ENCODE measurements at regions not wholly inside any gene's neighbourhood (a gene's known extent, or its start where the extent isn't known, plus 50 kb on each side); places are given as distances from the start of the nearest gene placed in this dataset.

DNA sequence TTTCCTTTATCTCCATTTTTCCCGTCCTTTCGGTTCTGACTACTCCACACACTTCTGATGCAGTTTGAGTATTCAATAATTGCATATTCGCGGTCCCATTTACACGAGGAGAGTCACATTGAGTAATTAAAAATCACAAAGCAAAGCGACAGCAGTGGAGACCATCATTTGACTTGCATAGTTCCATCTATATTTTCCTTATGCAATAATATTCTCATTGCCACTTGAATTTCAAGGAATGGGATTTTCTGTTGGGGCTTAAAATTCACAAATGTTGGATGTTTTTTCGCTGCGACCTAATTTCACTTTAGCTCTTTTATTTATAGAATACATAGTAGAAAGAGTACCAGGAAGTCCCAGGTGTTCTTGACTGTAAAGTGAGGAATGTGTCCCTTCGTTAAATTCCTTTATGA lies 186.8 kb downstream of the ZEB2 start:
- no peak for DNase-seq (ENCODE audit: low spot score)

- DNase-seq (ENCODE audit: low spot score) = peak; percentile 79
Observed at GRCh38 chr2:144332356-144333142, 187.4 kb downstream of the ZEB2 start.

GRCh38 chr2:144331674-144332355 lies 188.1 kb downstream of the ZEB2 start:
- DNase-seq (ENCODE audit: low spot score) = no peak

DNA sequence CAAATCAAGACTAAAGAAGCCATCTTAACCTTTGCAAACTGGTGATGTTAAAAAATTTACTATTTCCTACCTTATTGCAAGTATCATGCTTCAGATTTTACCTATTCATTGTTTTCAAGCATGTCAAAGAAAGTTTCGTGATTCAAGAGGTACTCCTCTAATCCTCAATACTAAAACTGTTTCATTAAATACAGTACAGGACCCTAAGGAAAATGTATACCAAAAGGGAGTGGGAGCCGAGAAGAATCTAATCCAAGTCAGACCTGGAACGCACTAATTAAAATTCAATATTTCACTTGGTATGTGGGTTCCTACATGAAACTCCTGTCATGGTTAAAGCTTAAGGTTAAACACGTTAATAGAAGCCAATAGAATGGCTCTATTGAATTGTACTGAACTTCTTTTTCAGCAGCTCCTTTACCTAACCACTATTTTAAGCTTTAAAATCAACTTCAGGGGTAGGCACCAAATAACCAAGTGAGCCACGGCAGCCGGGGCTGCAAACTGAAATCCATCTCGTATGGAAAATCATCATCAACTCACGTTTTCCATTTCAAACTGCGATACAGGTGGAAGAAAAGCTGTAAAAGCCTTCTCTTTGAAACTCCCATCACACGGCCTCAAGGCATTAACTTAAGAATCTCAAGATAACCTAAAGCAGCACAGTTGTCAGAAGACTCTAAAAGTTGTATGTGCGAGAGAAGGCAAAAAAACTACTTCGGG lies 188.8 kb downstream of the ZEB2 start:
- no peak for DNase-seq (ENCODE audit: low spot score)

DNA sequence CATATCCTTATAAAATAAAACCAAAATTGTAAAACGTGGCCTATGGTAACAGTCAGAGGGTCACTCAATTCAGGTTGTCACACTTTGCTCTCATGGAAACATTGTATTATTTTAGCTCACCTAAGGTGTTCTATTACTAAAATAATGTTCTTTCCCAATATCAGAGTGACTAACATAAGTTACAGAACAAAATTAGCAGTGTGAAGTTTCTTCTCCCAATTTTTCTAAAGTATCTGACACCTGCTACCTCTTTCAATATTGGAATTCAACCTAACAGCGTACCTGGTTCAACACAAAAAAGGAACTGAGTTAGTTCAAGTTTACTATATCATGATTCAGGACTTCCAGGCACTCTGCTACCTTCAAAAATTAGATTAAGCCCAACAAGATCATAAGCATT lies 190.4 kb downstream of the ZEB2 start:
- no peak for DNase-seq (ENCODE audit: low spot score)

- no peak for DNase-seq (ENCODE audit: low spot score)
Observed at GRCh38 chr2:144328938-144329337, 191.0 kb downstream of the ZEB2 start.

GRCh38 chr2:144326825-144327224 lies 193.1 kb downstream of the ZEB2 start:
- DNase-seq (ENCODE audit: low spot score) = no peak

- no peak for DNase-seq (ENCODE audit: low spot score)
Observed at GRCh38 chr2:144325086-144325485, 194.8 kb downstream of the ZEB2 start.

- no peak for DNase-seq (ENCODE audit: low spot score)
Observed at GRCh38 chr2:144324446-144325045, 195.4 kb downstream of the ZEB2 start.

DNA sequence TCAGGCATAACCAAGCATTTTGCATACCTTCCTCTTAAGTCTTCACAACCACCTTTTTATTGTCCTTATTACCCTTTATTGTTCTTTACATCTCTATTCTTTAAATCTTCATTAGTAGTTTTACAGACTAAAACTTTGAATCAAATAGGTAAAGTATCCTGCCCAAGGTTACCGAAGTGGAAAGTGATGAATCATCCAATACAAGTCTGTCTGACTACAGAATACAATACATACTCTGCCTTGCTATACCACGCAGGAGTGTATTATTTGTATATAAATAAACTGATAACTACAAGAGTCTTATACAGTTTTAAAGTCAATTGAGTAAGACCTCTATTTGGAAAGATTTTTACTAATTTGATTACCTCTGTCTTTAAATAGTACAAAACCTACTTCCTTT lies 196.0 kb downstream of the ZEB2 start:
- DNase-seq (ENCODE audit: low spot score) = no peak

DNA sequence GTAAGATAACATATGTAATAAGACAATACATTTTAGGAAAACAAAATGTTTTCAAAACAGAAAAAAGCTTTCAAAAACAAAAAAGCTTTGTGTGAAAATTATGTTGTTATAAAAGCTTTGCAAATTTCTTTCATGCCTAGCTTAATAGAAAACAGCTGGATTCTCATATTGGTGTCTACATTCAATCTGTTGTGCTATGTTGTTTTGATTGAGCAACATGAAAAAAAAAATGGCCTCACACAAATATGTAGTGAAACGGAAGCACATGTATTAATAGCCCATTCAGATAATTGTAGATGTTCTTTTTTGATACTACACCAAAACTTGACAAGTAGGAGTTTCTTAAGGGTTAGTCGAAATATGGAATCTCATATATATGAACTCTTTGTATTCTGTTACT lies 197.5 kb downstream of the ZEB2 start:
- DNase-seq (ENCODE audit: low spot score) = no peak

DNA sequence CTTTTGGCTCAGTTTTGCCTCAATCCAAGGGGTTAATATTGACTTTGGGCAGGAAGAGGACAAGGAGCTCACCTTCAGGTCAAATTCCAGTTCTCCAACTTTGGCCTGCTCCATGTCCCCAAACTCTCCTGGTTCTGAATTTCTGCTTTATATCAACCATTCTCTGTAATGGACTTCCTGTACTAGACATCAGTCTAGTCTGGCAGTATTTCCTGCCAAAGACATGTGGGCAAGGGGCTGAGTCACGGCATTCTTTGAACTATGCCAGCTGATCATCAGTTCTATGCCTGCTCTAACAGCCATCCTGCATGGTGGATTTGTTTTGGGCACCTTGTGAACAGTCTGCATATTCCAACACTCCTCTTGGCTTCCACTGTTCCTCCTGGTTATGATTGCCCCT lies 199.4 kb downstream of the ZEB2 start:
- DNase-seq (ENCODE audit: low spot score) = peak; percentile 5

DNA sequence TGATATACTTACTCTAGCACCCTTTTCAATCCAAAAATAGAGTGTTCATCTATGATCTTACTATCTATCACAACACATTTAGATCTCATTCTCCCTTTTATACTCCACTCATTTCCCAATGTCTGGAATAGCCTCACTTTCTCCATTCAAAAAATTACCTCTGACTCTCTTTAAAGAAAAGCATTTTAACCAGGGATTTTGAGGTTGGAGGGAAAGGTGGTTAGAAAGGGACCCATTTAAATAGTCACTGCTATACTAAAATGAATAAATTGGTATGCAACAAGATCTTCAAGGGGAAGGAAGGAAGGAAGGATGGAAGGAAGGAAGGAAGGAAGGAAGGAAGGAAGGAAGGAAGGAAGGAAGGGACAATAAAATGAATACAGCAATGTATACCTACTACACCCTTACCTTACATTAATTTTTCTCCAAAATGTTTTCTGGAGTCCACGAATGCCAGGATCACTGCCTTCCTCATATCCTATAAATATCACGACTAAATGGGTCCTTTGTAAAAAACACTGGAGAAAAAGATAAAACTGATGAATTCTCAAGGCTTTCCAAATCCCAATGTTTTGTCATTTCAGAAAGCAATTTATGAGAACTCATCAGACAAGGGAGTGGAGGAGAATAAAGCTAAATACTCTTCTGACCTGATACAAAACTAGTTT lies 202.7 kb downstream of the ZEB2 start:
- DNase-seq (ENCODE audit: low spot score) = no peak

- DNase-seq (ENCODE audit: low spot score) = no peak
Observed at GRCh38 chr2:144310889-144311608, 208.9 kb downstream of the ZEB2 start.

DNA sequence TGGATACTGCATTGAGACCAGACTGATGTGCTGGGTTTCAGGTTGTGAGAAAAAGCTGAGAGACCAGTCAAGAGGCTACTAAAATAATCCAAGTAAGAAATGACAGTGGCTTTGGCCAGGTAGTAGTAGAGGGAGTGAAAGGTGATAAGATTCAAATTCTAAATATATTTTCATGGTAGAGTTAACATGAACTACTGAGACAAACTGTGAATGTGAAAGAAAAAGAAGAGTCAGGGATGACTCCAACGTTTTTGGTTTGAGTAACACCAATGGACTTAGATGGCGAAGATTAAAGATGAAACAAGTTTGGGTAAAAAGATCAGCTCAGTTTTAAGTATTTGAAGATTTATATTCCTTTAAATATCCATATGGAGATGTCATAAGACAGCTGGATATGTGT lies 209.4 kb downstream of the ZEB2 start:
- no peak for DNase-seq (ENCODE audit: low spot score)

DNA sequence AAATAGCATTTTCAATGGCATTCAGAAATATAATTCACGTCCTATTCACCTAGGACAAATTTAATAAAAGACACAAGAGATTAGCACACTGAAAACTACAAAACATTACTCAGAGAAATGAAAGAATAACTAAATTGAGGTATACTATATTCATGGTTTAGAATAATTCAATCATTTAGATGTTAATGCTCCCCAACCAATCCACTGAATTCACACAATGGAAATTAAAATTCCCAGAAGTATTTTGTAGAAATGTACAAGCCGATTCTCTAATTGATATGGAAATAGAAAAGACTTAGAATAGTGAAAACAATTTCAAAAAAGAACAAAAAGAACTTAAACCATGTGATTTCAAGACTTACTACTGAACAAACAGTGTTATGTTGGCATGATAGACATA lies 212.2 kb downstream of the ZEB2 start:
- no peak for DNase-seq (ENCODE audit: low spot score)

DNA sequence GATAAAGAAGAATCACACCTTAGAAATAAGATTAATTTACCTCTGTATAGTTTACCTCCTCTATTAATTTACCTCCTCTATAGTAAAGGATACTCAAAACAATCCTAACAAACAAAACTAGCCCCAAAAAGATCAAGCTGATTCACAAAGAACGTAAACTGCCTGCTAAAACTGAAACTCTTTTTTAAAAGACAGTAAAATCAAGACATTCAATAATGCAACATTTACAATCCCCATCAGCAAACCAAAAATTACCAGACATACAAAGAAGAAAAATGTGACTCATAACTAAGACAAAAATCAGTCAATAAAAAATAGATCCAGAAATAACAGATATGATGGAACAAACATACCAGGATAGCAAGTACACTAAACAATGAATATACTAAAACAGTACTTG lies 215.7 kb downstream of the ZEB2 start:
- no peak for DNase-seq (ENCODE audit: low spot score)

GRCh38 chr2:144300632-144301031 lies 219.3 kb downstream of the ZEB2 start:
- no peak for DNase-seq (ENCODE audit: low spot score)

- no peak for DNase-seq (ENCODE audit: low spot score)
Observed at GRCh38 chr2:144290276-144290675, 229.6 kb downstream of the ZEB2 start.

DNA sequence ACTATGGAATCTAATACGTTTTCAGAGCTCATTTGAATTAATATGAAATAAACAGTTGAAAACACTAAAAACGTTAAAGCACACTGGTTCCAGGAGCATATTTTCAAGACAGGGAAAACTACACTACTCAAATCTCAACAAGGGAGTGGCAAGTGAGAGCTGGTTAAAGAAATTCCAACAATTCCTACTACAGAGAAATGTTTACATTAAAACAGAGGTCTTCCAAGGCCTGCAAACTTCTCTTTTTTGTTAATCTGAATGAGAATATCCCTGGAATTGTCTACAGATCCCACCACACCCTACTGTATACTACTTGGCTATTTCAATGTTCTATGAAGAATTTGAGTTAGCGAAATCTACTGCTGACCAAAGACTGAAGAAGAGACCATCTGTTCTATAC lies 231.5 kb downstream of the ZEB2 start:
- peak; percentile 9 for DNase-seq (ENCODE audit: low spot score)

GRCh38 chr2:144285324-144285723 lies 234.6 kb downstream of the ZEB2 start:
- no peak for DNase-seq (ENCODE audit: low spot score)

Data from hepatic stellate cell (primary cell).